D721Med (cell line): ENCODE measurements at regions not wholly inside any gene's neighbourhood (a gene's known extent, or its start where the extent isn't known, plus 50 kb on each side); places are given as distances from the start of the nearest gene placed in this dataset.

Experiments
- DNase-seq: peaks from one replicate; pipeline ENCODE4 v3.0.0; 2011; ENCODE audit warnings: low spot score; ENCODE audit not compliant: insufficient read length
- FAIRE-seq: peaks from 2 replicates; lab custom pipeline; 2011; peaks lifted over from hg19 to GRCh38; lab: Jason Lieb, UNC
- CTCF ChIP-seq: IDR thresholded peaks from 2 replicates; pipeline ENCODE4 v1.5.1; 2012; ENCODE audit warnings: mild to moderate bottlenecking, control low read depth; ENCODE audit not compliant: insufficient read depth; ENCODE audit errors: missing control alignments

- DNase-seq = no peak
- TF ChIP-seq CTCF = no peak
- FAIRE-seq = no peak
These were observed 1683.4 kb downstream of the TP53TG3F start for GRCh38 chr16:35142809-35143192.

- DNase-seq (no peak), FAIRE-seq (no peak)
- TF ChIP-seq CTCF = no peak
These were observed 1685.0 kb downstream of the TP53TG3F start for GRCh38 chr16:35144212-35144932.

- FAIRE-seq (no peak), DNase-seq (no peak)
These were observed 1686.8 kb downstream of the TP53TG3F start for GRCh38 chr16:35146031-35146710.

GRCh38 chr16:35146723-35147458, 1687.5 kb downstream of the TP53TG3F start:
- TF ChIP-seq CTCF = no peak
- no peak for FAIRE-seq
- no peak for DNase-seq

More at GRCh38 chr16:35146031-35146710, 1686.8 kb downstream of the TP53TG3F start:
- no peak for TF ChIP-seq CTCF

GRCh38 chr16:35147556-35148504, 1688.4 kb downstream of the TP53TG3F start:
- FAIRE-seq (no peak), DNase-seq (no peak)
- TF ChIP-seq CTCF = no peak

GRCh38 chr16:35148748-35149147, 1689.3 kb downstream of the TP53TG3F start:
- FAIRE-seq = no peak
- no peak for DNase-seq
- TF ChIP-seq CTCF = no peak
